GM23338 (cell line): ENCODE measurements at regions not wholly inside any gene's neighbourhood (a gene's known extent, or its start where the extent isn't known, plus 50 kb on each side); places are given as distances from the start of the nearest gene placed in this dataset.

Source experiments
- ATAC-seq: fragments of 200-7000 bp; cut with Tn5 transposase; 3 replicates; pipeline ENCODE4 v1.9.1; 2020
- DNase-seq: peaks from one replicate; pipeline ENCODE4 v3.0.0-alpha.2; 2015; ENCODE audit warnings: low spot score
- H2AFZ ChIP-seq: fragments of 200-600 bp; sonication (generic); 2 replicates; pipeline ENCODE4 v1.8.0; 2016; ENCODE audit warnings: antibody characterized with exemption, mild to moderate bottlenecking, moderate library complexity
- H3F3A ChIP-seq: fragments of 200-600 bp; sonication (generic); replicated peaks from 2 replicates; pipeline ENCODE4 v1.8.0; 2017; ENCODE audit warnings: antibody characterized with exemption, mixed run types, low read depth
- H3K27ac ChIP-seq: fragments of 200-600 bp; sonication (generic); 2 replicates; pipeline ENCODE4 v1.6.1; 2016; ENCODE audit warnings: low read depth
- H3K27me3 ChIP-seq: fragments of 200-600 bp; sonication (generic); 2 replicates; pipeline ENCODE4 v1.8.0; 2016; ENCODE audit warnings: mild to moderate bottlenecking, mixed run types, moderate library complexity; ENCODE audit not compliant: insufficient read depth
- H3K36me3 ChIP-seq: fragments of 200-600 bp; sonication (generic); 2 replicates; pipeline ENCODE4 v1.8.0; 2016; ENCODE audit warnings: mild to moderate bottlenecking; ENCODE audit not compliant: insufficient read depth
- H3K4me1 ChIP-seq: fragments of 200-600 bp; sonication (generic); 2 replicates; pipeline ENCODE4 v1.8.0; 2016; ENCODE audit warnings: mild to moderate bottlenecking, moderate library complexity; ENCODE audit not compliant: insufficient read depth
- H3K4me2 ChIP-seq: fragments of 200-600 bp; sonication (generic); 2 replicates; pipeline ENCODE4 v1.7.1; 2017; ENCODE audit warnings: mixed run types
- H3K4me3 ChIP-seq: fragments of 200-600 bp; sonication (generic); 2 replicates; pipeline ENCODE4 v1.6.1; 2016; ENCODE audit warnings: mixed run types
- H3K79me2 ChIP-seq: fragments of 200-600 bp; sonication (generic); replicated peaks from 2 replicates; pipeline ENCODE4 v1.8.0; 2017; ENCODE audit warnings: mild to moderate bottlenecking; ENCODE audit not compliant: insufficient read depth
- H3K9me2 ChIP-seq: fragments of 200-600 bp; sonication (generic); 2 replicates; pipeline ENCODE4 v1.8.0; 2017; ENCODE audit not compliant: insufficient read depth
- H4K20me1 ChIP-seq: fragments of 200-600 bp; sonication (generic); replicated peaks from 2 replicates; pipeline ENCODE4 v1.8.0; 2017; ENCODE audit warnings: mild to moderate bottlenecking; ENCODE audit not compliant: insufficient read depth
- H3K27ac Mint-ChIP-seq: 2 replicates; pipeline ENCODE4 v1.8.0; 2020; ENCODE audit warnings: inconsistent platforms, mild to moderate bottlenecking, moderate library complexity, mixed read lengths
- H3K27me3 Mint-ChIP-seq: 3 replicates; pipeline ENCODE4 v1.8.0; 2022; ENCODE audit warnings: low read depth, mild to moderate bottlenecking, moderate library complexity, mixed read lengths, inconsistent platforms; ENCODE audit not compliant: insufficient read depth, poor library complexity
- H3K36me3 Mint-ChIP-seq: 3 replicates; pipeline ENCODE4 v1.8.0; 2021; ENCODE audit warnings: low read depth, mild to moderate bottlenecking, inconsistent platforms, moderate library complexity, mixed read lengths
- H3K4me1 Mint-ChIP-seq: 3 replicates; pipeline ENCODE4 v1.8.0; 2020; ENCODE audit warnings: mild to moderate bottlenecking, inconsistent platforms, mixed read lengths
- H3K4me3 Mint-ChIP-seq: 3 replicates; pipeline ENCODE4 v1.8.0; 2021; ENCODE audit warnings: moderate library complexity, mild to moderate bottlenecking, inconsistent platforms, mixed read lengths
- H3K9me3 Mint-ChIP-seq: 3 replicates; pipeline ENCODE4 v1.8.0; 2020; ENCODE audit warnings: moderate library complexity, mild to moderate bottlenecking, inconsistent platforms, mixed read lengths
- CTCF ChIP-seq, 2 experiments: fragments of 200-600 bp in 1 of 2; sonication (generic) in 1 of 2; conservative IDR thresholded peaks; 2 replicates each; pipeline versions ENCODE4 v1.5.1 to v1.6.1; 2016 to 2017; ENCODE audit warnings: antibody characterized with exemption in 2 of 2, low read depth in 2 of 2, mild to moderate bottlenecking in 2 of 2, moderate library complexity in 1 of 2
- EZH2phosphoT487 ChIP-seq: fragments of 200-600 bp; sonication (generic); IDR thresholded peaks from one replicate; pipeline ENCODE4 v1.8.1; 2018; ENCODE audit warnings: antibody characterized with exemption; ENCODE audit not compliant: unreplicated experiment
- NANOG ChIP-seq: IDR thresholded peaks from 2 replicates; pipeline ENCODE4 v1.6.1; 2016; ENCODE audit warnings: antibody characterized with exemption, borderline replicate concordance
- REST ChIP-seq: IDR thresholded peaks from one replicate; pipeline ENCODE4 v1.6.1; 2018; ENCODE audit warnings: antibody characterized with exemption; ENCODE audit not compliant: unreplicated experiment
- STAT1 ChIP-seq: IDR thresholded peaks from one replicate; pipeline ENCODE4 v1.6.1; 2016; ENCODE audit warnings: antibody characterized with exemption; ENCODE audit not compliant: unreplicated experiment
- ZNF114 ChIP-seq: fragments of 250-450 bp; sonication (Bioruptor Pico); IDR thresholded peaks from 2 replicates; pipeline ENCODE4 v1.5.0; 2020; ENCODE audit warnings: mild to moderate bottlenecking, moderate library complexity

GRCh38 chr1:36570478-36571060, 87.9 kb upstream of the CSF3R start (continued):
- TF ChIP-seq CTCF (conservative IDR thresholded peaks at IDR 0.05; ENCODE audit: low read depth in 2 of 2) (no peak), ZNF114 (CRISPR knock-in tag) (no peak), EZH2phosphoT487 (no peak)

- TF ChIP-seq NANOG (no peak), CTCF (conservative IDR thresholded peaks at IDR 0.05; ENCODE audit: low read depth in 2 of 2) (no peak)
- Histone ChIP-seq H3K36me3 (no peaks in the 10 kb centered on the region), H4K20me1 (no peaks in the 10 kb centered on the region), H3F3A (no peaks in the 10 kb centered on the region), H3K4me2 (no peak overlapping the region), H3K27me3 (no peaks in the 10 kb centered on the region), H3K79me2 (no peaks in the 10 kb centered on the region), H3K4me3 (no peak overlapping the region), H3K4me1 (peaks cover 12% of the 10 kb centered on the region; the same call in 1 of the 2 replicates), H3K27ac (no peak overlapping the region), H3K9me2 (no peaks in the 10 kb centered on the region), H2AFZ (no peak overlapping the region)
- H3K27ac Mint-ChIP-seq = no peak overlapping the region
- H3K4me3 Mint-ChIP-seq = no peak overlapping the region
- H3K27me3 Mint-ChIP-seq = peaks cover 5% of the 10 kb centered on the region
- no peaks in the 10 kb centered on the region for H3K36me3 Mint-ChIP-seq
- H3K4me1 Mint-ChIP-seq = peaks cover 20% of the 10 kb centered on the region
- DNase-seq (no peak), ATAC-seq (no peak)
- no peaks in the 10 kb centered on the region for H3K9me3 Mint-ChIP-seq
Measured at GRCh38 chr1:36570006-36570405, 87.3 kb upstream of the CSF3R start.

GRCh38 chr1:36567601-36568341, 85.1 kb upstream of the CSF3R start:
- H3K27ac ChIP-seq = no peak overlapping the region
- peaks cover 16% of the 10 kb centered on the region for H3K4me1 Mint-ChIP-seq
- ATAC-seq (no peak), DNase-seq (no peak)
- peaks cover 12% of the 10 kb centered on the region; the same call in 1 of the 2 replicates for H3K4me1 ChIP-seq
- no peak overlapping the region for H3K4me2 ChIP-seq
- H3K27me3 Mint-ChIP-seq = peaks cover 6% of the 10 kb centered on the region
- H3F3A ChIP-seq = no peaks in the 10 kb centered on the region
- no peaks in the 10 kb centered on the region for H3K36me3 ChIP-seq
- H3K27ac Mint-ChIP-seq = no peak overlapping the region
- H4K20me1 ChIP-seq = no peaks in the 10 kb centered on the region
- no peaks in the 10 kb centered on the region for H3K9me2 ChIP-seq
- H3K27me3 ChIP-seq = no peaks in the 10 kb centered on the region
- H3K9me3 Mint-ChIP-seq = no peaks in the 10 kb centered on the region
- no peak overlapping the region for H3K4me3 ChIP-seq
- no peaks in the 10 kb centered on the region for H3K79me2 ChIP-seq
- H3K36me3 Mint-ChIP-seq = no peaks in the 10 kb centered on the region
- H2AFZ ChIP-seq = no peak overlapping the region
- no peak overlapping the region for H3K4me3 Mint-ChIP-seq
- TF ChIP-seq CTCF (conservative IDR thresholded peaks at IDR 0.05; ENCODE audit: low read depth in 2 of 2) (no peak), STAT1 (no peak), EZH2phosphoT487 (no peak), REST (no peak)
